Gastroesophageal sphincter (tissue), 4 donors: ENCODE measurements at regions not wholly inside any gene's neighbourhood (a gene's known extent, or its start where the extent isn't known, plus 50 kb on each side); places are given as distances from the start of the nearest gene placed in this dataset.
"Not testable (repeated sequence)": the region's sequence is repeated elsewhere in the genome, so short reads cannot be mapped to it uniquely, and the experiment has no call there.

Experiments
- ATAC-seq: fragments of 150-250 bp; one replicate; pipeline ENCODE4 v1.9.1; 2016; ENCODE audit warnings: mild to moderate bottlenecking, moderate library complexity
- H3K27ac ChIP-seq, 4 donors: fragments of 200-600 bp; sonication (generic) in 3 of 4; 1 replicate in 3 of 4; 2 replicates in 1 of 4; pipeline ENCODE4 v1.5.1; 2016 to 2019
- H3K27me3 ChIP-seq: fragments of 200-600 bp; sonication (generic); one replicate; pipeline ENCODE4 v1.5.1; 2019
- H3K36me3 ChIP-seq, 2 donors: fragments of 200-600 bp; sonication (generic); one replicate each; pipeline ENCODE4 v1.5.1; 2019; ENCODE audit warnings: control low read depth in 1 of 2
- H3K4me1 ChIP-seq, 3 donors: fragments of 200-600 bp; sonication (generic); 1 replicate in 2 of 3; 2 replicates in 1 of 3; pipeline ENCODE4 v1.5.1; 2016 to 2019; ENCODE audit warnings: control low read depth in 2 of 3
- H3K4me3 ChIP-seq, 2 donors: fragments of 200-600 bp; sonication (generic); one replicate each; pipeline ENCODE4 v1.5.1; 2019; ENCODE audit warnings: mild to moderate bottlenecking in 1 of 2, moderate library complexity in 1 of 2
- H3K9me3 ChIP-seq, 3 donors: fragments of 200-600 bp; sonication (generic); one replicate each; pipeline ENCODE4 v1.5.1; 2017 to 2019; ENCODE audit warnings: control low read depth in 2 of 3
- CTCF ChIP-seq, 4 experiments: fragments of 200-600 bp in 2 of 4; fragments of 450-650 bp in 2 of 4; sonication (generic) in 1 of 4; IDR thresholded peaks; one replicate each; pipeline ENCODE4 v1.5.1; 2017 to 2019; ENCODE audit warnings: antibody characterized with exemption in 4 of 4, mild to moderate bottlenecking in 2 of 4, moderate library complexity in 2 of 4
- EP300 ChIP-seq: sonication (generic); formaldehyde crosslinking; IDR thresholded peaks from one replicate; pipeline ENCODE4 v1.6.1; 2017; ENCODE audit warnings: antibody characterized with exemption, mild to moderate bottlenecking
- POLR2A ChIP-seq, 2 donors: fragments of 450-650 bp; IDR thresholded peaks; one replicate each; pipeline ENCODE4 v1.6.1; 2017; ENCODE audit warnings: antibody characterized with exemption in 2 of 2, mild to moderate bottlenecking in 2 of 2, moderate library complexity in 1 of 2
- POLR2AphosphoS5 ChIP-seq: sonication (generic); formaldehyde crosslinking; IDR thresholded peaks from one replicate; pipeline ENCODE4 v1.6.1; 2017; ENCODE audit warnings: antibody characterized with exemption
- WGBS, 2 donors: methylation state at CpG; one replicate each; pipeline ENCODE4 v1.1.5; 2018; ENCODE audit warnings: low coverage in 1 of 2; 5-methylcytosine and 5-hydroxymethylcytosine counted together

- no peaks in the 10 kb centered on the region for H3K36me3 ChIP-seq
- H3K27me3 ChIP-seq, result no peaks in the 10 kb centered on the region
- H3K4me3 ChIP-seq, result no peak overlapping the region
- H3K4me1 ChIP-seq, result no peaks in the 10 kb centered on the region
- 32 to 68% methylated on average over 2 to 4 of the region's 6 CpGs for WGBS, 2 donors
- no peaks in the 10 kb centered on the region for H3K9me3 ChIP-seq
- H3K27ac ChIP-seq, result no peak overlapping the region
- ATAC-seq, result no peak
- TF ChIP-seq CTCF (IDR thresholded peaks at IDR 0.05) (no peak), POLR2A (IDR thresholded peaks at IDR 0.05) (no peak), EP300 (no peak), POLR2AphosphoS5 (no peak)
Observed at GRCh38 chr2:4931721-4932365, 760.3 kb upstream of the SOX11 start.

GRCh38 chr2:4935291-4935690 lies 756.9 kb upstream of the SOX11 start:
- not testable (repeated sequence) for H3K9me3 ChIP-seq, ATAC-seq, H3K27ac ChIP-seq, H3K4me1 ChIP-seq, H3K27me3 ChIP-seq, H3K4me3 ChIP-seq, H3K36me3 ChIP-seq
- WGBS, 2 donors, result no CpG with 5 or more reads among the region's 35 CpGs

- no peak for ATAC-seq
- TF ChIP-seq POLR2AphosphoS5 (no peak), CTCF (IDR thresholded peaks at IDR 0.05) (no peak), EP300 (no peak), POLR2A (IDR thresholded peaks at IDR 0.05) (no peak)
- 14 to 50% methylated on average over 1 to 2 of the region's 3 CpGs for WGBS, 2 donors
Observed at GRCh38 chr2:4937550-4937949, 754.6 kb upstream of the SOX11 start.

GRCh38 chr2:4938206-4938605 lies 754.0 kb upstream of the SOX11 start:
- no peaks in the 10 kb centered on the region for H3K36me3 ChIP-seq
- WGBS, 2 donors, result 73 to 92% methylated on average over 3 of the region's 6 CpGs
- H3K9me3 ChIP-seq, result no peaks in the 10 kb centered on the region
- no peak overlapping the region for H3K27ac ChIP-seq
- no peak for TF ChIP-seq CTCF (IDR thresholded peaks at IDR 0.05)
- TF ChIP-seq POLR2A (IDR thresholded peaks at IDR 0.05), result no peak
- TF ChIP-seq POLR2AphosphoS5, result no peak
- TF ChIP-seq EP300, result no peak
- no peak overlapping the region for H3K4me3 ChIP-seq
- ATAC-seq, result no peak
- no peaks in the 10 kb centered on the region for H3K27me3 ChIP-seq
- H3K4me1 ChIP-seq, result no peaks in the 10 kb centered on the region

More at GRCh38 chr2:4937550-4937949, 754.6 kb upstream of the SOX11 start:
- Histone ChIP-seq H3K27ac (no peak overlapping the region), H3K9me3 (no peaks in the 10 kb centered on the region), H3K27me3 (no peaks in the 10 kb centered on the region), H3K4me1 (no peaks in the 10 kb centered on the region), H3K4me3 (no peak overlapping the region), H3K36me3 (no peaks in the 10 kb centered on the region)

GRCh38 chr2:4942441-4942840 lies 749.7 kb upstream of the SOX11 start:
- no peaks in the 10 kb centered on the region for H3K4me1 ChIP-seq
- H3K9me3 ChIP-seq, result no peaks in the 10 kb centered on the region
- no peak overlapping the region for H3K27ac ChIP-seq
- no peaks in the 10 kb centered on the region for H3K36me3 ChIP-seq
- no peak for ATAC-seq
- TF ChIP-seq POLR2AphosphoS5 (no peak), CTCF (IDR thresholded peaks at IDR 0.05) (no peak), POLR2A (IDR thresholded peaks at IDR 0.05) (no peak), EP300 (no peak)
- no peak overlapping the region for H3K4me3 ChIP-seq
- no peaks in the 10 kb centered on the region for H3K27me3 ChIP-seq
- 62 to 71% methylated on average over 3 to 4 of the region's 4 CpGs for WGBS, 2 donors
